ENCODE measurements at regions not wholly inside any gene's neighbourhood (a gene's known extent, or its start where the extent isn't known, plus 50 kb on each side); places are given as distances from the start of the nearest gene placed in this dataset.
"Not testable (repeated sequence)": the region's sequence is repeated elsewhere in the genome, so short reads cannot be mapped to it uniquely, and the experiment has no call there.

- not testable (repeated sequence) for H3K23ac ChIP-seq (ENCODE audit: low read depth, low read length, poor library complexity); H2AK5ac ChIP-seq (ENCODE audit: low read depth, low read length); H3K4me2 ChIP-seq (ENCODE audit: insufficient read depth, low read length, poor library complexity, severe bottlenecking); H3K18ac ChIP-seq (ENCODE audit: low read length); H2BK15ac ChIP-seq (ENCODE audit: low read length); H3K27ac ChIP-seq (replicated peaks; ENCODE audit: low read length); H3K36me3 ChIP-seq (replicated peaks in 1 of 2; ENCODE audit: control insufficient read depth in 2 of 2, insufficient read depth in 2 of 2, low read length in 2 of 2); H3K4me1 ChIP-seq (ENCODE audit: control insufficient read depth in 2 of 2, insufficient read depth in 1 of 2, low read depth in 1 of 2, low read length in 2 of 2); H2AFZ ChIP-seq (ENCODE audit: low read length); DNase-seq (ENCODE audit: low spot score); H2BK120ac ChIP-seq (ENCODE audit: low read depth, low read length); H4K8ac ChIP-seq (ENCODE audit: low read depth, low read length); H3K9ac ChIP-seq (ENCODE audit: low read depth, low read length, poor library complexity); H3K14ac ChIP-seq (ENCODE audit: low read length); H3K4me3 ChIP-seq (ENCODE audit: low read length in 2 of 2); H3K4ac ChIP-seq (ENCODE audit: low read length); H4K91ac ChIP-seq (ENCODE audit: low read depth, low read length, poor library complexity); H2BK5ac ChIP-seq (ENCODE audit: low read length); H3K27me3 ChIP-seq (ENCODE audit: control insufficient read depth in 3 of 3, insufficient read depth in 3 of 3, low read depth in 1 of 3, low read length in 3 of 3); H3K79me1 ChIP-seq (ENCODE audit: low read depth, low read length); H2BK12ac ChIP-seq (ENCODE audit: low read length); H3K9me3 ChIP-seq (replicated peaks in 1 of 2; ENCODE audit: control insufficient read depth in 2 of 2, insufficient read depth in 1 of 2, low read depth in 1 of 2, low read length in 2 of 2)
- no CpG with 5 or more reads among the region's 15 CpGs for WGBS, 2 donors (ENCODE audit: extremely low coverage in 2 of 2, insufficient read length in 2 of 2, insufficient replicate concordance in 1 of 2)
Measured at GRCh38 chr1:841671-842425, 81.9 kb upstream of the SAMD11 start.

GRCh38 chr1:842799-843198 is 80.9 kb upstream of the SAMD11 start:
- no CpG with 5 or more reads among the region's 10 CpGs for WGBS, 2 donors (ENCODE audit: extremely low coverage in 2 of 2, insufficient read length in 2 of 2, insufficient replicate concordance in 1 of 2)
- H2BK12ac ChIP-seq (ENCODE audit: low read length); H3K4ac ChIP-seq (ENCODE audit: low read length): not testable (repeated sequence)

GRCh38 chr1:843946-844345 is 79.8 kb upstream of the SAMD11 start:
- not testable (repeated sequence) for H3K18ac ChIP-seq (ENCODE audit: low read length); H3K36me3 ChIP-seq (replicated peaks in 1 of 2; ENCODE audit: control insufficient read depth in 2 of 2, insufficient read depth in 2 of 2, low read length in 2 of 2); H3K4ac ChIP-seq (ENCODE audit: low read length); H2BK12ac ChIP-seq (ENCODE audit: low read length); H3K14ac ChIP-seq (ENCODE audit: low read length); H2BK15ac ChIP-seq (ENCODE audit: low read length); H3K27ac ChIP-seq (replicated peaks; ENCODE audit: low read length); H3K27me3 ChIP-seq (ENCODE audit: control insufficient read depth in 3 of 3, insufficient read depth in 3 of 3, low read depth in 1 of 3, low read length in 3 of 3); H2AK5ac ChIP-seq (ENCODE audit: low read depth, low read length); H3K79me1 ChIP-seq (ENCODE audit: low read depth, low read length); H3K4me2 ChIP-seq (ENCODE audit: insufficient read depth, low read length, poor library complexity, severe bottlenecking); DNase-seq (ENCODE audit: low spot score); H3K4me1 ChIP-seq (ENCODE audit: control insufficient read depth in 2 of 2, insufficient read depth in 1 of 2, low read depth in 1 of 2, low read length in 2 of 2); H4K8ac ChIP-seq (ENCODE audit: low read depth, low read length); H3K23ac ChIP-seq (ENCODE audit: low read depth, low read length, poor library complexity); H2BK5ac ChIP-seq (ENCODE audit: low read length); H3K9me3 ChIP-seq (replicated peaks in 1 of 2; ENCODE audit: control insufficient read depth in 2 of 2, insufficient read depth in 1 of 2, low read depth in 1 of 2, low read length in 2 of 2); H3K9ac ChIP-seq (ENCODE audit: low read depth, low read length, poor library complexity); H2BK120ac ChIP-seq (ENCODE audit: low read depth, low read length); H3K4me3 ChIP-seq (ENCODE audit: low read length in 2 of 2); H2AFZ ChIP-seq (ENCODE audit: low read length); H4K91ac ChIP-seq (ENCODE audit: low read depth, low read length, poor library complexity)
- WGBS, 2 donors (ENCODE audit: extremely low coverage in 2 of 2, insufficient read length in 2 of 2, insufficient replicate concordance in 1 of 2), result no CpG with 5 or more reads among the region's 5 CpGs

More at GRCh38 chr1:842799-843198, 80.9 kb upstream of the SAMD11 start:
- not testable (repeated sequence) for H3K9me3 ChIP-seq (replicated peaks in 1 of 2; ENCODE audit: control insufficient read depth in 2 of 2, insufficient read depth in 1 of 2, low read depth in 1 of 2, low read length in 2 of 2); DNase-seq (ENCODE audit: low spot score); H2BK120ac ChIP-seq (ENCODE audit: low read depth, low read length); H3K79me1 ChIP-seq (ENCODE audit: low read depth, low read length); H3K36me3 ChIP-seq (replicated peaks in 1 of 2; ENCODE audit: control insufficient read depth in 2 of 2, insufficient read depth in 2 of 2, low read length in 2 of 2); H2AK5ac ChIP-seq (ENCODE audit: low read depth, low read length); H3K9ac ChIP-seq (ENCODE audit: low read depth, low read length, poor library complexity); H3K14ac ChIP-seq (ENCODE audit: low read length); H3K4me1 ChIP-seq (ENCODE audit: control insufficient read depth in 2 of 2, insufficient read depth in 1 of 2, low read depth in 1 of 2, low read length in 2 of 2); H4K8ac ChIP-seq (ENCODE audit: low read depth, low read length); H3K4me3 ChIP-seq (ENCODE audit: low read length in 2 of 2); H3K4me2 ChIP-seq (ENCODE audit: insufficient read depth, low read length, poor library complexity, severe bottlenecking); H2BK15ac ChIP-seq (ENCODE audit: low read length); H4K91ac ChIP-seq (ENCODE audit: low read depth, low read length, poor library complexity); H3K23ac ChIP-seq (ENCODE audit: low read depth, low read length, poor library complexity); H3K27me3 ChIP-seq (ENCODE audit: control insufficient read depth in 3 of 3, insufficient read depth in 3 of 3, low read depth in 1 of 3, low read length in 3 of 3); H3K18ac ChIP-seq (ENCODE audit: low read length); H2AFZ ChIP-seq (ENCODE audit: low read length); H2BK5ac ChIP-seq (ENCODE audit: low read length); H3K27ac ChIP-seq (replicated peaks; ENCODE audit: low read length)

- no peak overlapping the region for H3K4me3 ChIP-seq (ENCODE audit: low read length in 2 of 2)
- H3K4me2 ChIP-seq (ENCODE audit: insufficient read depth, low read length, poor library complexity, severe bottlenecking), result no peak overlapping the region
- H3K9ac ChIP-seq (ENCODE audit: low read depth, low read length, poor library complexity), result peak overlapping the region; percentile 21
- no peaks in the 10 kb centered on the region for H3K9me3 ChIP-seq (replicated peaks in 1 of 2; ENCODE audit: control insufficient read depth in 2 of 2, insufficient read depth in 1 of 2, low read depth in 1 of 2, low read length in 2 of 2)
- H3K4me1 ChIP-seq (ENCODE audit: control insufficient read depth in 2 of 2, insufficient read depth in 1 of 2, low read depth in 1 of 2, low read length in 2 of 2), result peaks cover 0 to 5% of the 10 kb centered on the region in 2 donors
- no peak overlapping the region for H2BK120ac ChIP-seq (ENCODE audit: low read depth, low read length)
- H3K4ac ChIP-seq (ENCODE audit: low read length), result no peak overlapping the region
- no peak overlapping the region for H3K27ac ChIP-seq (replicated peaks; ENCODE audit: low read length)
- no CpG with 5 or more reads among the region's 13 CpGs for WGBS, 2 donors (ENCODE audit: extremely low coverage in 2 of 2, insufficient read length in 2 of 2, insufficient replicate concordance in 1 of 2)
- H3K23ac ChIP-seq (ENCODE audit: low read depth, low read length, poor library complexity), result no peak overlapping the region
- no peak overlapping the region for H4K91ac ChIP-seq (ENCODE audit: low read depth, low read length, poor library complexity)
- DNase-seq (ENCODE audit: low spot score), result no peak
- no peak overlapping the region for H4K8ac ChIP-seq (ENCODE audit: low read depth, low read length)
- H2BK5ac ChIP-seq (ENCODE audit: low read length), result no peak overlapping the region
- no peak overlapping the region for H2AFZ ChIP-seq (ENCODE audit: low read length)
- H2BK12ac ChIP-seq (ENCODE audit: low read length), result peak overlapping the region; percentile 98
- peak overlapping the region; percentile 48 for H3K18ac ChIP-seq (ENCODE audit: low read length)
- H3K14ac ChIP-seq (ENCODE audit: low read length), result no peak overlapping the region
- no peaks in the 10 kb centered on the region for H3K79me1 ChIP-seq (ENCODE audit: low read depth, low read length)
- no peak overlapping the region for H2AK5ac ChIP-seq (ENCODE audit: low read depth, low read length)
- peaks cover 0 to 11% of the 10 kb centered on the region in 2 donors for H3K36me3 ChIP-seq (replicated peaks in 1 of 2; ENCODE audit: control insufficient read depth in 2 of 2, insufficient read depth in 2 of 2, low read length in 2 of 2)
- H2BK15ac ChIP-seq (ENCODE audit: low read length), result no peak overlapping the region
- no peaks in the 10 kb centered on the region for H3K27me3 ChIP-seq (ENCODE audit: control insufficient read depth in 3 of 3, insufficient read depth in 3 of 3, low read depth in 1 of 3, low read length in 3 of 3)
Measured at GRCh38 chr1:844472-845026, 79.2 kb upstream of the SAMD11 start.

All from neuronal stem cell (in vitro differentiated cells).